GM12872 (cell line): ENCODE measurements at regions not wholly inside any gene's neighbourhood (a gene's known extent, or its start where the extent isn't known, plus 50 kb on each side); places are given as distances from the start of the nearest gene placed in this dataset.

Source experiments
- TF ChIP-seq, protein P1 (sequence below): IDR thresholded peaks from 3 replicates; pipeline ENCODE4 v1.5.1; 2011; ENCODE audit warnings: low read depth, mild to moderate bottlenecking, low read length, moderate library complexity; ENCODE audit not compliant: insufficient read depth

DNA sequence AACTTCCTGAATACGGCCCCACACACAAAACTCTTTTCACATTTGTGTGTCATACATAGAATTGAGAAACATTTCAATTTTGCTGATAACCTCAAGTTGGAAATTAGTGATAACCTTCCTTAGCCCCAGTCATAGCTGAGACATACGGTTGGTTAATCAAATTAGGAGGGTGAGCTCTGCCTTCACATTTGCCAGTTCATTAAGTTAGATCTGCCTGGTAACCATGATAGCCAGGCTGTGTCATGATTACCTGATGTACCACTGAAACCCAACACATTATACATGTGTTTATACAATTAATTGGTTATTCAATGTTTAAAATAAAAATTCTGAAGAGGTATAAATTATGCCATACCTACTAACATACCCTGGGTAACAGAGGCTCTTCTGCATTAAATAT lies 60.8 kb upstream of the RAB11FIP2 start:
- TF ChIP-seq, protein P1, sequence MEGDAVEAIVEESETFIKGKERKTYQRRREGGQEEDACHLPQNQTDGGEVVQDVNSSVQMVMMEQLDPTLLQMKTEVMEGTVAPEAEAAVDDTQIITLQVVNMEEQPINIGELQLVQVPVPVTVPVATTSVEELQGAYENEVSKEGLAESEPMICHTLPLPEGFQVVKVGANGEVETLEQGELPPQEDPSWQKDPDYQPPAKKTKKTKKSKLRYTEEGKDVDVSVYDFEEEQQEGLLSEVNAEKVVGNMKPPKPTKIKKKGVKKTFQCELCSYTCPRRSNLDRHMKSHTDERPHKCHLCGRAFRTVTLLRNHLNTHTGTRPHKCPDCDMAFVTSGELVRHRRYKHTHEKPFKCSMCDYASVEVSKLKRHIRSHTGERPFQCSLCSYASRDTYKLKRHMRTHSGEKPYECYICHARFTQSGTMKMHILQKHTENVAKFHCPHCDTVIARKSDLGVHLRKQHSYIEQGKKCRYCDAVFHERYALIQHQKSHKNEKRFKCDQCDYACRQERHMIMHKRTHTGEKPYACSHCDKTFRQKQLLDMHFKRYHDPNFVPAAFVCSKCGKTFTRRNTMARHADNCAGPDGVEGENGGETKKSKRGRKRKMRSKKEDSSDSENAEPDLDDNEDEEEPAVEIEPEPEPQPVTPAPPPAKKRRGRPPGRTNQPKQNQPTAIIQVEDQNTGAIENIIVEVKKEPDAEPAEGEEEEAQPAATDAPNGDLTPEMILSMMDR: no peak

DNA sequence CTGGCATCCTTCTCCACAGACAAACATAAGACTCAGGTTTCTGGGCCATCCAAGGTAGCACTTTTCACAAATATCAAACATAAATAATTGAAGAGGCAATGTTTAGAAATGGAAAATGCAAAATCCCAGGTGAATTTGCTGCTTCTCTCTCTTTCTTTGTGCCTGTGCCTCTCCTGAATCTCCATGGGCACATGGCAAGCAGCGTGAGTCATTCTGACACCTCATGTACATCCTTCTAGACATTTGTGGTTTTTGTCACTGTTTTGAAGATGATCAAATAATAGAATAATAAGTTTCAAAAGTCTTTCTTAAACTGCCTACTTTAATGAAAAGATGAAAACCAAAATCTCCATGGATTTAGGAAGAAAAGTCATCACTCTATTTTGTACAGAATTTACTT lies 60.3 kb upstream of the RAB11FIP2 start:
- TF ChIP-seq, protein P1: no peak

DNA sequence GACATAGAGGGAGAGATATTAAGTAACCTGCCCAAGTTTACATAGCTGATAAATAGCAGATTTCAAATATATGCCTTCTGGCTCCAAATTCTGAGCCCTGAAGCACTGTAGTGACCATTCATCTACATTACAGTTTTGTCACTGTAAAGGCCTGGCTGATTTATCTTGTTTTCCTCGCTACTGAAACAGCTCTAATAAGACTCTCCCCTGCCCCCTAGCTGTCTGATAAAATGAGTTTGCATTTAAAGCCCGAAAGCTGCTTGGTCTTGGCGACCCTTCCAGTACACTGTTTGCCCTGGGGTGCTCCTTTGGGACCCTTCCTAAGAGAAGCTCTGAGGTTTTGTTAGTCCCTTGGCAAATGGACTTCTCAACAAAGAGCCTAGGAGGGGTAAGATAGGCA lies 59.7 kb upstream of the RAB11FIP2 start:
- TF ChIP-seq, protein P1: peak; percentile 44; the same call in 1 of the 3 replicates

DNA sequence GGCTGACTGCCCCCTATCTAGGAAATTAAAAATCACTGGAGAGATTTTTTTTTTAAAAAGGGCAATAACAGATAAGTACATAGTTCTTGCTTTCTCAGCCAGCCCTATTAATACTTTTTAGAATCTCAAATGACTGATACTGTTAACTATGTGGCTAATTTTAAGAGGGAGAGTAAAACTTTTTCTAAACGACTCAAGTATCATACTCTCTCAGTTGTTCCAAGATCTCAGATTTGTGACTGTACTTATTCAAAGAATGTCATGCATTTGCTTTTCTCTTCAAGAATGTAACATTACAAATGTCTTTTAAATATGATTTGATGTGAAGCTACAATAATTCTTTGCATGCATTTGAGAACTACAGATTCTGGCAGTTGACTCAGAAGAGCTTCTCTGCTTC lies 55.4 kb upstream of the RAB11FIP2 start:
- TF ChIP-seq, protein P1: no peak

DNA sequence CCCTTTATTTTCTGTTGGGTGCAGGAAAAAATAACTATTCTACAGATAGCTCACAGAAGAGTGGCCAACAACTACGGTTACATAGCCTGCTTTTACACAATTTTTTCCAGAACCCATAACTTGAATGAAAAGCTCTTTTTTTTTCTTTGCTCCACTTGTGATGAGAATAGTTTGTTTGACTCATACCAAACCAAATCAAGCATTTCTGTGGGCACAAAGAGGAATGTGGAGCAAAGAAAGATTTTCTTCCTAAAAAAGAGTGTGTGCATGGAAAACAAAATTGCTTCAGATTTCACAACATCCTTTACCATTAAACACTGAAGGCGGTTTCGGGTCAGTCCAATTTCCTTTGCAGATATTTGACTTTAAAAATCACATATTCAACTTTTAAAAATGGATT lies 54.8 kb upstream of the RAB11FIP2 start:
- TF ChIP-seq, protein P1: no peak
